Thyroid gland (tissue), 4 donors: ENCODE measurements at regions not wholly inside any gene's neighbourhood (a gene's known extent, or its start where the extent isn't known, plus 50 kb on each side); places are given as distances from the start of the nearest gene placed in this dataset.

Source experiments
- POLR2A ChIP-seq, 2 donors: fragments of 450-650 bp; IDR thresholded peaks; one replicate each; pipeline ENCODE4 v1.6.1; 2017; ENCODE audit warnings: antibody characterized with exemption in 2 of 2, mild to moderate bottlenecking in 2 of 2, moderate library complexity in 1 of 2
- TF ChIP-seq, protein P1 (sequence below), 6 experiments: fragments of 200-600 bp in 3 of 6; fragments of 450-650 bp in 3 of 6; sonication (generic) in 3 of 6; IDR thresholded peaks; one replicate each; pipeline ENCODE4 v1.5.1; 2016 to 2019; ENCODE audit warnings: antibody characterized with exemption in 6 of 6, mild to moderate bottlenecking in 2 of 6, inconsistent platforms in 1 of 6, moderate library complexity in 1 of 6

DNA sequence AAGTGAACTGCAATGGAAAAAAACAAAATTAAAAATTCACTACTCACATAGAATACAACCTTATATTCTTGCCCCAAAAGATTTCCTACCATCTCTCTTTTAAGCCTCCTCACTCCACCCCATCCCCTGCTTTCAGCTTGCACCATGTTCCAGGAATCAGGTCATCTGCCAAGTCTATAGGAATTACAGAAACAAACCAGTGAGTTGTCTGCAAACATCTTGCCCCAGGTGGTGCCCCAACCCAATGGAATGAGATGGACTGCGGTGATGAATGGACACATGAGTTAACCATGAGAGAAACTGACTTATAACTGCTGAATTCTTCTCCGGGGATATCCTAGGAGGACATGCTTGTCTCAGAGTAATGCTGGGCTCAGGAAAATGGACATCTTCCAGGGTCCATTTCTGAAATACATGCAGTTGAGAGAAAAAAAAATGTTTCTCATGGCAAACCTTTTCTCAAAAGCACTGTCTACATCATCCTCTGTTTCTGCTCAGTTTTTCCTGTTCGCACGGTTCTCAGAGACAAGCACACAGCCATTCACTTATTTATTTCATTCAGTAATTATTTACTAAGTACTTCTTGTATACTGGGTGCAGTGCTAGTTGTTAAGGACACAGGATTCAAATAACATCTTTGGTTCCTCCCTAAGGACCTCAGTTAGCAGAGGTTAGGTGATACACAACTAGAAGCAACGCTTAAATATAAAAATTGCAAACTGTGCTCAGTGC lies 350.0 kb downstream of the RND3 start:
- TF ChIP-seq, protein P1, sequence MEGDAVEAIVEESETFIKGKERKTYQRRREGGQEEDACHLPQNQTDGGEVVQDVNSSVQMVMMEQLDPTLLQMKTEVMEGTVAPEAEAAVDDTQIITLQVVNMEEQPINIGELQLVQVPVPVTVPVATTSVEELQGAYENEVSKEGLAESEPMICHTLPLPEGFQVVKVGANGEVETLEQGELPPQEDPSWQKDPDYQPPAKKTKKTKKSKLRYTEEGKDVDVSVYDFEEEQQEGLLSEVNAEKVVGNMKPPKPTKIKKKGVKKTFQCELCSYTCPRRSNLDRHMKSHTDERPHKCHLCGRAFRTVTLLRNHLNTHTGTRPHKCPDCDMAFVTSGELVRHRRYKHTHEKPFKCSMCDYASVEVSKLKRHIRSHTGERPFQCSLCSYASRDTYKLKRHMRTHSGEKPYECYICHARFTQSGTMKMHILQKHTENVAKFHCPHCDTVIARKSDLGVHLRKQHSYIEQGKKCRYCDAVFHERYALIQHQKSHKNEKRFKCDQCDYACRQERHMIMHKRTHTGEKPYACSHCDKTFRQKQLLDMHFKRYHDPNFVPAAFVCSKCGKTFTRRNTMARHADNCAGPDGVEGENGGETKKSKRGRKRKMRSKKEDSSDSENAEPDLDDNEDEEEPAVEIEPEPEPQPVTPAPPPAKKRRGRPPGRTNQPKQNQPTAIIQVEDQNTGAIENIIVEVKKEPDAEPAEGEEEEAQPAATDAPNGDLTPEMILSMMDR (IDR thresholded peaks at IDR 0.05): no peak
- no peak for TF ChIP-seq POLR2A (IDR thresholded peaks at IDR 0.05)
